A673 (cell line): ENCODE measurements at regions not wholly inside any gene's neighbourhood (a gene's known extent, or its start where the extent isn't known, plus 50 kb on each side); places are given as distances from the start of the nearest gene placed in this dataset.

Experiments
- BruUV-seq: library from RNA; stranded (reverse); fragments of 400-500 nt; replicated peaks from 2 replicates; lab custom pipeline; 2021; lab: Mats Ljungman, UMichigan
- CTCF ChIA-PET: fragments of 300-600 bp; sonication (Branson Sonifier 250); formaldehyde crosslinking; loops from one replicate; lab custom pipeline; 2022; ENCODE audit warnings: antibody characterized with exemption; lab: Charles Lee
- POLR2A ChIA-PET: fragments of 300-600 bp; sonication (Branson Sonifier 250); formaldehyde crosslinking; loops from one replicate; lab custom pipeline; 2022; ENCODE audit warnings: antibody characterized with exemption; ENCODE audit not compliant: low non-redundant PET; lab: Charles Lee
- DNase-seq: peaks from one replicate; pipeline ENCODE4 v3.0.0-alpha.2; 2015; ENCODE audit warnings: low spot score
- H3K27ac ChIP-seq: fragments of 200-600 bp; sonication (generic); 2 replicates; pipeline ENCODE4 v1.5.1; 2016; ENCODE audit warnings: mixed run types, low read depth, mild to moderate bottlenecking, mixed read lengths, antibody characterized with exemption, low read length; ENCODE audit not compliant: poor library complexity, severe bottlenecking
- H3K27me3 ChIP-seq: fragments of 200-600 bp; sonication (generic); replicated peaks from 2 replicates; pipeline ENCODE4 v1.6.1; 2017; ENCODE audit warnings: mixed run types, low read depth, mild to moderate bottlenecking, mixed read lengths, antibody characterized with exemption, low read length; ENCODE audit not compliant: insufficient read depth, poor library complexity
- H3K36me3 ChIP-seq: fragments of 200-600 bp; sonication (generic); 2 replicates; pipeline ENCODE4 v1.6.1; 2016; ENCODE audit warnings: mixed run types, mild to moderate bottlenecking, mixed read lengths, antibody characterized with exemption, low read length; ENCODE audit not compliant: insufficient read depth, poor library complexity, severe bottlenecking
- H3K4me1 ChIP-seq: fragments of 200-600 bp; sonication (generic); 2 replicates; pipeline ENCODE4 v1.6.1; 2017; ENCODE audit warnings: mixed run types, mild to moderate bottlenecking, mixed read lengths, antibody characterized with exemption, low read length; ENCODE audit not compliant: insufficient read depth, poor library complexity, severe bottlenecking
- H3K4me3 ChIP-seq: fragments of 200-600 bp; sonication (generic); 2 replicates; pipeline ENCODE4 v1.5.1; 2016; ENCODE audit warnings: low read depth, mixed run types, mild to moderate bottlenecking, mixed read lengths, low read length; ENCODE audit not compliant: poor library complexity, severe bottlenecking
- H3K9me3 ChIP-seq: fragments of 200-600 bp; sonication (generic); 2 replicates; pipeline ENCODE4 v1.6.1; 2016; ENCODE audit warnings: mixed run types, low read depth, mild to moderate bottlenecking, mixed read lengths, antibody characterized with exemption, low read length; ENCODE audit not compliant: poor library complexity, severe bottlenecking
- EZH2 ChIP-seq: fragments of 200-600 bp; sonication (generic); IDR thresholded peaks from 2 replicates; pipeline ENCODE4 v1.6.1; 2017; ENCODE audit warnings: borderline replicate concordance, low read depth, mild to moderate bottlenecking, mixed read lengths, antibody characterized with exemption, low read length; ENCODE audit not compliant: poor library complexity, severe bottlenecking
- intact Hi-C: fragments of 100-400 bp; cut with micrococcal nuclease; formaldehyde crosslinking; loops from one replicate; pipeline ENCODE4 v1.10.0; 2022; ENCODE audit not compliant: unreplicated experiment
- TF ChIP-seq, protein P1 (sequence below): fragments of 300-800, 200-600 bp; sonication (generic); conservative IDR thresholded peaks from 2 replicates; pipeline ENCODE4 v1.5.1; 2017; ENCODE audit warnings: low read depth, mild to moderate bottlenecking, antibody characterized with exemption, low read length, moderate library complexity, mixed read lengths

DNA sequence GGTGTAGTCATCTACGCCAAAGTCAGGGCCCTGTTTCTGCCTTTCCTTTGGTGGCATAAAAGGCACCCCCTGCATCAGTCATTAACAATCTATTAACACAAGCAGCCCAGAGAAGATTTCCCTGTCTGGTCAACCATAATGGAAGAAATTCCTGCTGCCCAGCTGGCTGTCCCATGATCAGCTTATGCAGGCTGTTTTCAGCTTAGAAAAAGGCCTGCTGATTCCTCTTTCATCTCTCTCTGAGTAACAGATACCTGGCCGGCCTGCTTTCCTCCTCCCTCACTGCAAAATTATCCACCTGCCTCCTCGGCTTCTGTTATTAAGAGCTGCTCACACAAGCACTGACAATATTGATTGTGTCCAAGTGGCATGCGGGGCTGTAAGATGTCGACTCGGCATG, 70.3 kb upstream of the MMP2 start:
- Histone ChIP-seq H3K4me1 (no peaks in the 10 kb centered on the region), H3K36me3 (no peaks in the 10 kb centered on the region), H3K27ac (no peak overlapping the region), H3K4me3 (no peak overlapping the region), H3K27me3 (peaks cover 16% of the 10 kb centered on the region), H3K9me3 (no peaks in the 10 kb centered on the region)
- no peak for DNase-seq
- POLR2A ChIA-PET, result no interaction called here
- TF ChIP-seq EZH2, result no peak
- TF ChIP-seq, protein P1, sequence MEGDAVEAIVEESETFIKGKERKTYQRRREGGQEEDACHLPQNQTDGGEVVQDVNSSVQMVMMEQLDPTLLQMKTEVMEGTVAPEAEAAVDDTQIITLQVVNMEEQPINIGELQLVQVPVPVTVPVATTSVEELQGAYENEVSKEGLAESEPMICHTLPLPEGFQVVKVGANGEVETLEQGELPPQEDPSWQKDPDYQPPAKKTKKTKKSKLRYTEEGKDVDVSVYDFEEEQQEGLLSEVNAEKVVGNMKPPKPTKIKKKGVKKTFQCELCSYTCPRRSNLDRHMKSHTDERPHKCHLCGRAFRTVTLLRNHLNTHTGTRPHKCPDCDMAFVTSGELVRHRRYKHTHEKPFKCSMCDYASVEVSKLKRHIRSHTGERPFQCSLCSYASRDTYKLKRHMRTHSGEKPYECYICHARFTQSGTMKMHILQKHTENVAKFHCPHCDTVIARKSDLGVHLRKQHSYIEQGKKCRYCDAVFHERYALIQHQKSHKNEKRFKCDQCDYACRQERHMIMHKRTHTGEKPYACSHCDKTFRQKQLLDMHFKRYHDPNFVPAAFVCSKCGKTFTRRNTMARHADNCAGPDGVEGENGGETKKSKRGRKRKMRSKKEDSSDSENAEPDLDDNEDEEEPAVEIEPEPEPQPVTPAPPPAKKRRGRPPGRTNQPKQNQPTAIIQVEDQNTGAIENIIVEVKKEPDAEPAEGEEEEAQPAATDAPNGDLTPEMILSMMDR, result no peak
- CTCF ChIA-PET, result no interaction called here
- no TSS peak for BruUV-seq
- intact Hi-C loops, result no loop called here

DNA sequence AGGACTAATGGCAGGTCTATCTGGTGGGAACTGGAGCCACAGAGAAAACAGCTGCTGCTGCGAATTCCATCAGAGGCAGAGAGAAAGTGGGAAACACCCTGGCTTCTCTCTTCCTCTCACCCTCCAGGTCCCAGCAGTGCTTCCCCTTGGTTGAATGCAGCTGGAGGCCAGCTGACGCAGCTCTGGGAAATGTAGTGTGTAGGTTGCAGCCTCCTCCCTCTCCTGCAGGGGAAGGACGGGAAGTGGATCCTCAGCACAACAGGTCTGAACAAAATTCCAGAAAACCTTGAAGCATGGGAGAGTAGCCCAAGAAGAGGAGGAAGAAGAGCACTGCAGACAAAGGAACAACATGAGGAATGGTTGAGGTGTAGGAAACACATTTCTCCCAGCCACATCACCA, 67.8 kb upstream of the MMP2 start:
- Histone ChIP-seq H3K27ac (no peak overlapping the region), H3K4me3 (no peak overlapping the region), H3K4me1 (no peaks in the 10 kb centered on the region), H3K27me3 (peaks cover 28% of the 10 kb centered on the region), H3K36me3 (no peaks in the 10 kb centered on the region), H3K9me3 (no peaks in the 10 kb centered on the region)
- ChIA-PET POLR2A (no interaction called here), CTCF (no interaction called here)
- no TSS peak for BruUV-seq
- TF ChIP-seq EZH2, result no peak
- TF ChIP-seq, protein P1, result no peak
- intact Hi-C loops, result no loop called here
- DNase-seq, result no peak

DNA sequence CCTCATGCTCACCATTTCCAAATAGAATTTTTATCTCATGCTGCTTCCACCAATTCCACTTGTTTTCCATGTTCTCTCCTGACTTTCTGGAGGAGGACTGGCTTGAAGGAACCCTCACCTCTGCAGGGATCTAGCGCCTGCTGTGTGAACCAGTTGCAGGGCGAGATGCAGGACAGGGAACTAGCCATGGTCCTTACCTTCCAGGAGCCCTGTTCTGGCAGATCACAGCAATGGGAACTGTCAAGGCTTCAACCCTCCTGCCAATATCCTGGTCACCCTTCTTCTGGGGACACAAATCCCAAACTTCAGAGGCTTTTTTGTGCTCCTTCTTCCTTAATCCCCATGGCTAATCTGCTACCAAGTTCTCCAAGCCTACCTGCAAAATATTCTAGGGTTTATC, 60.4 kb upstream of the MMP2 start:
- DNase-seq, result no peak
- no peak overlapping the region for H3K27ac ChIP-seq
- CTCF ChIA-PET, result no interaction called here
- no peak overlapping the region for H3K4me3 ChIP-seq
- intact Hi-C loops, result no loop called here
- BruUV-seq, result no TSS peak
- POLR2A ChIA-PET, result interaction anchor here (0.6 kb wide), 1 partner anchor 10 kb away, joined by 4 read pairs; no protein-coding TSS in a partner anchor
- TF ChIP-seq, protein P1, result no peak
- no peak for TF ChIP-seq EZH2
- H3K27me3 ChIP-seq, result peaks cover 55% of the 10 kb centered on the region
- H3K4me1 ChIP-seq, result no peaks in the 10 kb centered on the region
- no peaks in the 10 kb centered on the region for H3K9me3 ChIP-seq
- no peaks in the 10 kb centered on the region for H3K36me3 ChIP-seq
